Mesenchymal stem cell (in vitro differentiated cells and primary cell): ENCODE measurements at regions not wholly inside any gene's neighbourhood (a gene's known extent, or its start where the extent isn't known, plus 50 kb on each side); places are given as distances from the start of the nearest gene placed in this dataset.
A peak's percentile ranks its signal among the peaks of the same experiment; 100 is the strongest.

Source experiments
- DNase-seq: peaks from one replicate; pipeline ENCODE4 v3.0.0-alpha.2; 2013
- H2AFZ ChIP-seq: one replicate; pipeline ENCODE4 v1.6.1; 2013; ENCODE audit warnings: low read depth, mild to moderate bottlenecking, control low read depth, inconsistent platforms, low read length, moderate library complexity
- H2AK5ac ChIP-seq: 2 replicates; pipeline ENCODE4 v1.6.1; 2013; ENCODE audit warnings: low read length, moderate library complexity, mild to moderate bottlenecking, inconsistent platforms; ENCODE audit not compliant: severe bottlenecking
- H2BK120ac ChIP-seq: one replicate; pipeline ENCODE4 v1.6.1; 2013; ENCODE audit warnings: low read depth, mild to moderate bottlenecking, inconsistent platforms, low read length, moderate library complexity
- H2BK12ac ChIP-seq, 2 experiments: one replicate each; pipeline ENCODE4 v1.6.1; 2013; ENCODE audit warnings: inconsistent platforms in 2 of 2, low read length in 2 of 2, mild to moderate bottlenecking in 2 of 2, moderate library complexity in 2 of 2, control low read depth in 1 of 2
- H2BK15ac ChIP-seq: one replicate; pipeline ENCODE4 v1.6.1; 2013; ENCODE audit warnings: mild to moderate bottlenecking, low read depth, inconsistent platforms; ENCODE audit not compliant: poor library complexity, severe bottlenecking
- H2BK5ac ChIP-seq: 2 replicates; pipeline ENCODE4 v1.6.1; 2013; ENCODE audit warnings: low read depth, mild to moderate bottlenecking, low read length, control low read depth, inconsistent platforms; ENCODE audit not compliant: poor library complexity, severe bottlenecking
- H3K14ac ChIP-seq, 2 experiments: one replicate each; pipeline ENCODE4 v1.6.1; 2013; ENCODE audit warnings: inconsistent platforms in 2 of 2, low read length in 2 of 2, control low read depth in 1 of 2, mild to moderate bottlenecking in 1 of 2, moderate library complexity in 1 of 2
- H3K18ac ChIP-seq, 2 experiments: one replicate each; pipeline ENCODE4 v1.6.1; 2013; ENCODE audit warnings: inconsistent platforms in 2 of 2, low read length in 2 of 2, control low read depth in 1 of 2, low read depth in 1 of 2, mild to moderate bottlenecking in 1 of 2
- H3K23ac ChIP-seq, 2 experiments: one replicate each; pipeline ENCODE4 v1.6.1; 2013; ENCODE audit warnings: inconsistent platforms in 2 of 2, low read length in 2 of 2, mild to moderate bottlenecking in 2 of 2, moderate library complexity in 2 of 2, control low read depth in 1 of 2
- H3K27ac ChIP-seq: 2 replicates; pipeline ENCODE4 v1.5.1; 2013; ENCODE audit warnings: mild to moderate bottlenecking, moderate library complexity, low read length, control low read depth, inconsistent platforms; ENCODE audit not compliant: poor library complexity, severe bottlenecking
- H3K27me3 ChIP-seq, 2 experiments: 2 replicates each; pipeline versions ENCODE4 v1.6.1 to v1.7.0; 2013; ENCODE audit warnings: low read length in 2 of 2, mild to moderate bottlenecking in 2 of 2, moderate library complexity in 2 of 2, control low read depth in 1 of 2, inconsistent platforms in 1 of 2; ENCODE audit not compliant: control insufficient read depth in 1 of 2, insufficient read depth in 1 of 2
- H3K36me3 ChIP-seq, 2 experiments: 2 replicates each; pipeline versions ENCODE4 v1.6.1 to v1.7.0; 2013; ENCODE audit warnings: low read length in 2 of 2, control low read depth in 1 of 2, inconsistent platforms in 1 of 2, low read depth in 1 of 2, mild to moderate bottlenecking in 1 of 2; ENCODE audit not compliant: insufficient read depth in 2 of 2, control insufficient read depth in 1 of 2
- H3K4ac ChIP-seq, 2 experiments: one replicate each; pipeline ENCODE4 v1.6.1; 2013; ENCODE audit warnings: inconsistent platforms in 2 of 2, low read length in 2 of 2, mild to moderate bottlenecking in 2 of 2, moderate library complexity in 2 of 2, control low read depth in 1 of 2, low read depth in 1 of 2
- H3K4me1 ChIP-seq: 2 replicates; pipeline ENCODE4 v1.6.1; 2013; ENCODE audit warnings: low read depth, low read length, control low read depth; ENCODE audit not compliant: control insufficient read depth, insufficient read depth
- H3K4me2 ChIP-seq: 2 replicates; pipeline ENCODE4 v1.6.1; 2013; ENCODE audit warnings: low read length, mild to moderate bottlenecking, inconsistent platforms; ENCODE audit not compliant: poor library complexity, severe bottlenecking
- H3K4me3 ChIP-seq, 2 experiments: 2 replicates each; pipeline versions ENCODE4 v1.5.1 to v1.7.0; 2013; ENCODE audit warnings: low read length in 2 of 2, mild to moderate bottlenecking in 2 of 2, control low read depth in 1 of 2, low read depth in 1 of 2; ENCODE audit not compliant: insufficient read depth in 1 of 2
- H3K79me1 ChIP-seq: replicated peaks from 2 replicates; pipeline ENCODE4 v1.6.1; 2013; ENCODE audit warnings: mild to moderate bottlenecking, control low read depth, low read length, inconsistent platforms; ENCODE audit not compliant: poor library complexity, severe bottlenecking
- H3K9ac ChIP-seq: 2 replicates; pipeline ENCODE4 v1.7.0; 2013; ENCODE audit warnings: mild to moderate bottlenecking, low read length, moderate library complexity
- H3K9me3 ChIP-seq: 2 replicates; pipeline ENCODE4 v1.7.0; 2013; ENCODE audit warnings: mild to moderate bottlenecking, low read length; ENCODE audit not compliant: control insufficient read depth
- H4K8ac ChIP-seq: one replicate; pipeline ENCODE4 v1.6.1; 2013; ENCODE audit warnings: inconsistent platforms, mild to moderate bottlenecking, low read length, moderate library complexity
- H4K91ac ChIP-seq: one replicate; pipeline ENCODE4 v1.6.1; 2013; ENCODE audit warnings: mild to moderate bottlenecking, low read length, inconsistent platforms
- WGBS: methylation state at CpG from one replicate; pipeline ENCODE4 v1.1.7; 2013; ENCODE audit warnings: mixed read lengths; 5-methylcytosine and 5-hydroxymethylcytosine counted together

DNA sequence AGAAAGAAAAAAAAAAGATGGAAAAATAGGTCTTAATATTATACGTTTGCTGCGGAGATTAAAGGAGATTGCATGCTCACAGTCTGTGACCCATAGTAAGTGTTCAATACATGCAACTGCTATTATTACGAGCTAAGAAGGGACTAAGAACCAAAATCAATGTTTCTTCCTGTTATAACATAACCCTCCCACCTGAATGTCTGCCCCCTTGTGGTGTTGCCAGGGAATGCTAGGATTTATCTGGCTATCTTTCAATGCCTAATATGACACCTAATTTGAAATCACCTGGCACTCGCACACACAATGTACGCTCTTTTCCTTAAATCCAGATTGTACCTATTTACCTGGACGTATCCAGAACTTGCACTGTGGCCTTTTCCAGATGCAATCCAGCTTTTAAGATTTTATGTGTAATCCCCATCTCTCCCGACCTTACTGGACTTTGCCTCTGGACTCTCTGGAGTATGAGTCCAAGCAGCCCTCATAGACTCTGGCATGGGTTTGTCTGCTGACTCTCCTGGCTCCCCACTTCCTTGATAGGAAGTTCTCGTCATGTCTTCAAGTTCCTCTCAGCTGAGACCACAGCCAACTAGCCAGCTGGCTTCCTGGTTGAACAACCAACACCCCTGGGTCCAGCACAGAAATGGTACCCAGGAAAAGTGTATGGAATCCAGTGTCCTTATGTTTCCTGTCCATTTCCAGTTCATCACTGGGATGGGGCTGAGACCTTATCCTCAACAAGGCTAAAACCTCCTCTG lies 151.5 kb downstream of the CCDC34 start:
- no peak overlapping the region for H3K4ac ChIP-seq
- H4K8ac ChIP-seq: no peak overlapping the region
- H2BK5ac ChIP-seq: no peak overlapping the region
- no peak overlapping the region for H3K4me3 ChIP-seq
- 95% methylated on average over 8 of the region's 8 CpGs for WGBS
- H4K91ac ChIP-seq: no peak overlapping the region
- no peaks in the 10 kb centered on the region for H3K27me3 ChIP-seq
- H3K79me1 ChIP-seq: no peaks in the 10 kb centered on the region
- DNase-seq: no peak
- H3K4me1 ChIP-seq: peaks cover 10% of the 10 kb centered on the region
- no peak overlapping the region for H2AK5ac ChIP-seq
- no peak overlapping the region for H3K18ac ChIP-seq
- no peak overlapping the region for H3K27ac ChIP-seq
- H3K4me2 ChIP-seq: no peak overlapping the region
- no peaks in the 10 kb centered on the region for H3K36me3 ChIP-seq
- no peak overlapping the region for H3K23ac ChIP-seq
- no peak overlapping the region for H3K14ac ChIP-seq
- peak overlapping the region in 1 of 2 experiments; percentile 67 for H2BK12ac ChIP-seq
- no peak overlapping the region for H2AFZ ChIP-seq
- no peak overlapping the region for H3K9ac ChIP-seq
- no peak overlapping the region for H2BK15ac ChIP-seq
- no peak overlapping the region for H2BK120ac ChIP-seq
- H3K9me3 ChIP-seq: no peaks in the 10 kb centered on the region

DNA sequence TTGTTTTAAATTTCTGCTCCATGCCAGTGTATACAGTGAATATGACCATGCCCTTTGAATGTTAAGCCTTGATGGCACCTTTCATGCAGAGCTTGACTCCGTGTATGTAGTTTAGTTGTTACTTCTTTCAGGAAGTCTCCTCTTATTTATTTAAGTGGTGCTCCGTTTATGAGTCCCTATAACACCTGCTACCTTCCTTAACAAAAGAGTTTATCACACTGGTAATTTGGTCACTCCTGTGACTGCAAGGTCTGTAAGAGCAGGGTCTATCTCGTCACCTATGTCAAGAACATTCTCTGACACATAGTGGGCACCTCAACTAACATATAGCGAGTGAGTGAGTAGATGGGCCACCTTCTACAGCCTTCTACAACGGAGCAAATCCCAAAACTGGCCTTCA lies 152.5 kb downstream of the CCDC34 start:
- Histone ChIP-seq H3K9me3 (no peaks in the 10 kb centered on the region), H2BK15ac (no peak overlapping the region), H3K4me1 (peaks cover 5% of the 10 kb centered on the region), H3K23ac (no peak overlapping the region), H3K27me3 (no peaks in the 10 kb centered on the region), H3K9ac (no peak overlapping the region), H2BK5ac (no peak overlapping the region), H3K14ac (no peak overlapping the region), H2BK12ac (no peak overlapping the region), H2AK5ac (peak overlapping the region; percentile 62), H3K36me3 (no peaks in the 10 kb centered on the region), H3K27ac (no peak overlapping the region), H3K4ac (no peak overlapping the region), H3K4me3 (no peak overlapping the region), H4K8ac (no peak overlapping the region), H4K91ac (no peak overlapping the region), H2AFZ (no peak overlapping the region), H2BK120ac (no peak overlapping the region), H3K18ac (no peak overlapping the region), H3K79me1 (no peaks in the 10 kb centered on the region), H3K4me2 (no peak overlapping the region)
- no peak for DNase-seq
- WGBS: 100% methylated on average over 1 of the region's 5 CpGs

DNA sequence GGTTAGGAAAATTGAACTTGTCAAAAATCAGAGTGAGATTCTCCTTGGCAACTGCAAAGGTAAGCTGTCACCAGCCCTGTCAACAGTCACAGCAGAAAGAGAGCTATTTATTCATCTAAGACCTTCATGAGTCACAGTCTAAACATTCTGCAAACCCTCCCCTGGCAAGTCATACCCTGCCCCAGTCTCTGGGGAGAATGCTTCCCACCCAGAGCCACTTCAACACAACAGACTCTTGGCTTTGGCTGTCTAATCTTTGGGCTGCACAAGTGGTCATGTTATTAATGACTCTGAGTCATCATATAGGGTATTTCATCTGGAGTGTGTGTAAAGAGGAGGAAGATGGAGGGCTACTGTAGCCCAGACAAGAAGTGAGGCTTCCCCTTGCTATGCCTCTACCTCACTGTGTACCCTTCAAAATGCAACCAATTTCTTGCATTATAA lies 153.4 kb downstream of the CCDC34 start:
- peaks cover 2% of the 10 kb centered on the region for H3K4me1 ChIP-seq
- H2BK15ac ChIP-seq: no peak overlapping the region
- no peak overlapping the region for H3K23ac ChIP-seq
- no peak overlapping the region for H3K9ac ChIP-seq
- no peak overlapping the region for H2AFZ ChIP-seq
- H3K18ac ChIP-seq: no peak overlapping the region
- H3K27me3 ChIP-seq: no peaks in the 10 kb centered on the region
- no peak overlapping the region for H4K8ac ChIP-seq
- no peak overlapping the region for H2BK5ac ChIP-seq
- no peak overlapping the region for H2AK5ac ChIP-seq
- H2BK120ac ChIP-seq: no peak overlapping the region
- peak; percentile 94 for DNase-seq
- H3K14ac ChIP-seq: no peak overlapping the region
- no peak overlapping the region for H3K4me3 ChIP-seq
- no peak overlapping the region for H2BK12ac ChIP-seq
- H3K79me1 ChIP-seq: no peaks in the 10 kb centered on the region
- no peak overlapping the region for H4K91ac ChIP-seq
- no peak overlapping the region for H3K4ac ChIP-seq
- H3K27ac ChIP-seq: peak overlapping the region; percentile 65
- H3K36me3 ChIP-seq: no peaks in the 10 kb centered on the region
- no peak overlapping the region for H3K4me2 ChIP-seq
- H3K9me3 ChIP-seq: no peaks in the 10 kb centered on the region

- Histone ChIP-seq H3K18ac (no peak overlapping the region), H4K91ac (no peak overlapping the region), H2BK12ac (no peak overlapping the region), H3K27me3 (no peaks in the 10 kb centered on the region), H3K9me3 (no peaks in the 10 kb centered on the region), H2AFZ (no peak overlapping the region), H3K23ac (no peak overlapping the region), H3K14ac (no peak overlapping the region), H3K9ac (peak overlapping the region; percentile 3), H2BK120ac (no peak overlapping the region), H3K4me3 (no peak overlapping the region), H3K36me3 (no peaks in the 10 kb centered on the region), H2BK15ac (no peak overlapping the region), H3K79me1 (no peaks in the 10 kb centered on the region), H3K27ac (no peak overlapping the region), H3K4ac (no peak overlapping the region), H4K8ac (no peak overlapping the region), H3K4me1 (peaks cover 2% of the 10 kb centered on the region), H2AK5ac (peak overlapping the region; percentile 22), H2BK5ac (no peak overlapping the region), H3K4me2 (no peak overlapping the region)
- 75% methylated on average over 1 of the region's 3 CpGs for WGBS
- DNase-seq: no peak
These were observed 154.2 kb downstream of the CCDC34 start for GRCh38 chr11:27208846-27209245.
